NCI-H345 (cell line): ENCODE measurements at regions not wholly inside any gene's neighbourhood (a gene's known extent, or its start where the extent isn't known, plus 50 kb on each side); places are given as distances from the start of the nearest gene placed in this dataset.
A peak's percentile ranks its signal among the peaks of the same experiment; 100 is the strongest.
"Not testable (repeated sequence)": the region's sequence is repeated elsewhere in the genome, so short reads cannot be mapped to it uniquely, and the experiment has no call there.

ENCODE experiments used
- DNase-seq: peaks from one replicate; lab custom pipeline; 2025; lab: John Stamatoyannopoulos, UW

GRCh38 chrX:101823236-101823635 lies 108.6 kb downstream of the ZMAT1 start:
- DNase-seq = no peak

DNA sequence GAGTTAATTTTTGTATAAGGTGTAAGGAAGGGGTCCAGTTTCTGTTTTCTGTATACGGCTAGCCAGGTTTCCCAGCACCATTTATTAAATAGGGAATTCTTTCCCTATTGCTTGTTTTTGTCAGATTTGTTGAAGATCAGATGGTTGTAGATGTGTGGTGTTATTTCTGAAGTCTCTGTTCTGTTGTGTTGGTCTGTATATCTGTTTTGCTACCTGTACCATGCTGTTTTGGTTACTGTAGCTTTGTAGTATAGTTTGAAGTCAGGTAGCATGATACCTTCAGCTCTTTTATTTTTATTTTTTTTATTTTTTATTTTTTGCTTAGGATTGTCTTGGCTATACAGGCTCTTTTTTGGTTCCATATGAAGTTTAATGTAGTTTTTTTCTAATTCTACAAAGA lies 114.1 kb downstream of the ZMAT1 start:
- DNase-seq = not testable (repeated sequence)

GRCh38 chrX:101813200-101813599 lies 118.6 kb downstream of the ZMAT1 start:
- no peak for DNase-seq

DNA sequence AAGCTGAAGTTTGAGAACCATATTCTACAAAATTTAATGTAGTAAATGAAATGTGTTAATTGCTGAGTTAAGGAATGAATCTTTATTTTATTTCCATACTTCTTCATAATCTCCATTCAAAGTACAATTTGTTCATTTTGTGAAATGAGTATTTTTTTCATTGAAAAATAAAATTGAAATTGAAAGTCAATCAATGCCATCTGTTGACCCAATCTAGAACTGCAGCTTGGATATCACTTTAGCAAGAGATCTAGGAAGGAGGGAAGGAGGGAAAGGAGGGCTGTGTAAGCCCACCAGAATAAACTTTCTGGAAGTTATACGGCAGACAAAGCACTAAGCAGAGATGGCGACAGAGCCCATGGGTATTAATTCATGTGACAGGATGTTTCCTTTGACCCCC lies 128.4 kb downstream of the ZMAT1 start:
- no peak for DNase-seq

- DNase-seq = peak; percentile 82
Measured at GRCh38 chrX:101799387-101799786, 132.4 kb downstream of the ZMAT1 start.

DNA sequence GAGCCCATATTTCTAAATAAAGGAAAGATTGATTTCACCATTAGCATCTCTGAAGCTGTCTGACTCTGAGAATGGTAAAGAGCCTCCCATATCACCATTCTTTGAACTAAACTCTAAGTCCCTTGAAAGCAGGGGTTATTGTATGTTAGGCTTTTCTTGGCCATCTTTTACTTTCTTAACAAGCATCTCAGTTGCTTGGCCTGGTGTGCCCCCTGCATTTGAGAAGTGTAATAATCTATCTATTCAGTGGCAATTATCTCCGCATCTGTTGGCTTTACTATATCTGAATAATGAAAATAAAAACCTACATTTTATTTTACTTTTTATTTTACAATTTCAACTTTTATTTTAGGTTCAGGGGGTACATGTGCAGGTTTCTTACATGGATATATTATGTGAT lies 128.3 kb upstream of the ARMCX2 start:
- DNase-seq = no peak

- no peak for DNase-seq
Measured at GRCh38 chrX:101785142-101785541, 125.5 kb upstream of the ARMCX2 start.

GRCh38 chrX:101780421-101780820 lies 120.8 kb upstream of the ARMCX2 start:
- DNase-seq = not testable (repeated sequence)

- DNase-seq = no peak
Measured at GRCh38 chrX:101774340-101774739, 114.7 kb upstream of the ARMCX2 start.

DNA sequence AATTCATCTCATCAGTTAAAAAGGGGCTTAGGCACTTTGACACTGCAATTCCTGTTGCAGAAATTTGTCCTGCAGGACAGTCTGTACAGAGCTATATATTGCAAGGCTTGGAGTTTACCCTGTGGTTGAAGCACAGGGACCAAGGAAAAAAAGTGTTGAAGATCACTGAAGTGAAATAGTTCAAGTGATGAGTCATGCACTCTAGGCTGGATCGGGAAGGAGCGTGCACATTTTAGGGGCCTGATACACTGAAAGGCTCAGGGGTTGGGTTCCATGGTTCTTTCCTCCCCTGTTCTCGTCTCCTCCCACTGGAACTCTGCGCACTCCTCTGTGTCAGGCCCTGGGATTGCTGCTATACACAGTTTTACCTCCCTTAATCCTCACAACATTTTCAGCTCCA lies 104.9 kb upstream of the ARMCX2 start:
- DNase-seq = no peak

DNA sequence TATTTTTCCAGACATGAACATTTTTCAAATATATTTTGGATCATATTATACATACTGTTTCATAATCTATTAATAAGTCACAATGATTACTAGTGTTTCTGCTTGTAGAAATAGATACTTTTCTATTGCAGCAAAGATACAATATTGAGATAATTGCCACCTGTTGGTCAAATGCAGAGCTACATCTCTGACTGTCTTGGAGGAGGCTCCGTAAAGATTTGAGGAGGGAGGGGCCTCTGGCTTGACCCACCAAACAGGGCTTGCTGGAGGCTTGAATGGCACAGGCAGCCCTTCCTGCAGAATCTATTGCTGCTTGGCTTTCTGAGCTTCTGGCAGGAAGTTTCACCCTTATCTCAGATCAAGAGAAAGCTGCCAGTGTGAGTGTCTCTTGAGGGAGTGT lies 99.3 kb upstream of the ARMCX2 start:
- no peak for DNase-seq

- no peak for DNase-seq
Measured at GRCh38 chrX:101750744-101751143, 91.1 kb upstream of the ARMCX2 start.

DNA sequence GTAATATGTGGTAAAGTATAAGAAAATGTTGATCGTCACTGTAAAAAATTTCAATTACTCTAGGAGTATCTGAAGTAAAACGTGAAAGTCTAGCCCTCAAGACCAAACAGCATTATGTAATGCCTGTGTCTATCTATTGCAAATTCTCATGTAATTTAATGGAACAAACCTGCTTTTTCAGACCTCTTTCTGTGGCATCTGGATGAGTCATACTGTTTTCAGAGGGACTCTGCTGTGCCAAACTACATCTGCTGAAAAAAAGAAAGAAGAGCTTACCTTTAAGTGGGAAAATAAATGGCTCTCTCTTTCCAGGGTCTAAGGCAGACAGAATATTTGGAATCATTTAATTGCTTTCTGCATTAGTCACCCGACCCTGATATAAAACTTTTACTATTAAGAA lies 89.8 kb upstream of the ARMCX2 start:
- DNase-seq = no peak

GRCh38 chrX:101745046-101745445 lies 85.4 kb upstream of the ARMCX2 start:
- DNase-seq = no peak

- DNase-seq = no peak
Measured at GRCh38 chrX:101744085-101744484, 84.4 kb upstream of the ARMCX2 start.

DNA sequence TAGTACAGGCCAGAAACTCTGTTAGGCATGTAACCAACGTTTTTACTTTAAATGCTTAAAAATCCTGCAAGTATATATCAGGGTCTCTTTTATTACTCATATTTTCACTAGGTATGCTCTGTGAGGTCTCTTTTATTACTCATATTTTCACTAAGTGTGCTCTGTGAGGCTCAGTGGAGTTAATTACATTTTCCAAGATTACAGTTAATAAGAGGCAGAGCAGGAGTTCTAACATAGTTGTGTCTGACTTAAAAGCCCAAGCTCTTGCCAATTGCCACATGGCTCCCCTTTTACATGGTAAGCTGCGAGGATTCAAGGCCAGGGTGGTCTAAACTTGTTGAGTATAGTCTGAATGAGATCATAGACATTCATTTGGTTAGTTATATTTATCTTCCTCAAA lies 81.0 kb upstream of the ARMCX2 start:
- DNase-seq = no peak

GRCh38 chrX:101738867-101739266 lies 79.2 kb upstream of the ARMCX2 start:
- DNase-seq = not testable (repeated sequence)

- not testable (repeated sequence) for DNase-seq
Measured at GRCh38 chrX:101738411-101738810, 78.8 kb upstream of the ARMCX2 start.

DNA sequence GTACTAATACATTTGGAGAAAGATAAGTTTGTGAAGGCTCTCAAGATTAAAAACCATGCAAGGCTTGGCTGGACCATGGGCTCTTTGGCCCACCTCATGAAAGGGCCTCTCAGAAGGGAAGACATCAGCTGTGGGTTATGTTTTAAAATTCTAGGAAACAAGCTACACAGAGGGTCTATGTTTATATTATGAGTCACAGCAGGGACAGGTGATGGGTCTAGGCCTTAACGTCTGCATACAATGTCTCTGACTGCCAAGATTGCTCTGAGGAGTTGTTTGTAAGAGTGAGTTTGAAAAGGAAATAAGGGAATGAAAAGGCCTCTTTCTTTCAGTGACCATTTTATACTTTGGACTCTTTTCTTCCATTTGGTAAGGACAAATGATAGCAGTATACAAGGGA lies 77.0 kb upstream of the ARMCX2 start:
- DNase-seq = no peak

DNA sequence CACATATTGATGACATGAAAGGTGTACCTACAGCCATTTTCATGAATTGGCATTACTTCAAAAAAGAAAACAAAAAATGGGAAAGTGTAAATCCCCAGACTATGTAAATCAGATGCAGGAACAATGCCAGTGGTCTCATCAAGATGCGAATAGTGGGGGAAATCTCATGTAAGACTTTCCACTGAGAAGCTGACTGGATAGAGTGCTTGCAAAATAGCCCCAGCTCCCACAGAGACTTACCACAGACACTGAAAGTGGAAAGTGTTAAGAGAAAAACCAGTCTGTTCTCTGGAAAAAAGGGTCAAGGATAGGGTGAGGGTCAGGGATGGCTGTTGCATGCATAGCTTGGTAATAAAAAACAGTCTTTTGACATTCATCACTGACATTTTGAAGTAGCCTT lies 73.2 kb upstream of the ARMCX2 start:
- DNase-seq = no peak

DNA sequence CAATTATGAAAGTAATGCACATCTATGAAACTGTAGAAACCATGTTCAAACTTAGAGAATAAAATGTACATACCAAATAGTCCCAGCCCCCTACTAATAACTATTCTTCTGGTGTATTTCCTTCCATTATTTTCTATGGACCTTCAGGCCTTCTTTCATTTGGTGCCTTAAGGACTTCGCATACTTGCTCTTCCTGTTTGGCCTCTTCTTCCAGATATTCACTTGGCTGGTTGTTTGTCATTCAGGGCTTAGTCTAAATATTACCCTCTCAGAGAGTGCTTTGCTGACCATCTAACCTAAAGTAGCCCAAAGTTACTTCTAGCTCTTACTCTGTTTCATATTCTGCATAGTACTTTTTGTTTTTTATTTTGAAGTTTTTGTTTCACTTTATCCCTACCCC lies 70.3 kb upstream of the ARMCX2 start:
- DNase-seq = no peak
